Activated B cell treated with CpG ODN at 0.5 μM for 24 hours (primary cell): ENCODE measurements at regions not wholly inside any gene's neighbourhood (a gene's known extent, or its start where the extent isn't known, plus 50 kb on each side); places are given as distances from the start of the nearest gene placed in this dataset.
"Not testable (repeated sequence)": the region's sequence is repeated elsewhere in the genome, so short reads cannot be mapped to it uniquely, and the experiment has no call there.

Experiments used
- ATAC-seq: fragments of 200-7000 bp; cut with Tn5 transposase; one replicate; pipeline ENCODE4 v1.10.0; 2021; ENCODE audit warnings: low read depth, mild to moderate bottlenecking, moderate library complexity
- CTCF ChIA-PET: fragments of 350-600 bp; sonication (Branson Sonifier 250); formaldehyde crosslinking; loops from one replicate; lab custom pipeline; 2021; ENCODE audit warnings: antibody characterized with exemption; lab: Charles Lee
- POLR2A ChIA-PET: fragments of 350-600 bp; sonication (Branson Sonifier 250); formaldehyde crosslinking; loops from one replicate; lab custom pipeline; 2021; ENCODE audit warnings: antibody characterized with exemption; lab: Charles Lee
- DNase-seq: peaks from one replicate; pipeline ENCODE4 v3.0.0; 2022
- H3K27ac Mint-ChIP-seq: one replicate; pipeline ENCODE4 v1.8.0; 2020; ENCODE audit warnings: mixed read lengths
- H3K27me3 Mint-ChIP-seq: one replicate; pipeline ENCODE4 v1.8.0; 2021; ENCODE audit warnings: mixed read lengths
- H3K36me3 Mint-ChIP-seq: one replicate; pipeline ENCODE4 v1.8.0; 2021; ENCODE audit warnings: low read depth, mixed read lengths
- H3K4me1 Mint-ChIP-seq: one replicate; pipeline ENCODE4 v1.8.0; 2021; ENCODE audit warnings: mixed read lengths
- H3K4me3 Mint-ChIP-seq: one replicate; pipeline ENCODE4 v1.8.0; 2020; ENCODE audit warnings: mild to moderate bottlenecking, mixed read lengths
- H3K9me3 Mint-ChIP-seq: one replicate; pipeline ENCODE4 v1.8.0; 2020; ENCODE audit warnings: mixed read lengths
- CTCF ChIP-seq: fragments of 200-600 bp; IDR thresholded peaks from one replicate; pipeline ENCODE4 v1.8.0; 2022; ENCODE audit warnings: antibody characterized with exemption, mild to moderate bottlenecking
- intact Hi-C: fragments of 100-400 bp; cut with micrococcal nuclease; formaldehyde crosslinking; loops from one replicate; pipeline ENCODE4 v1.15.1; 2024

- Mint-ChIP-seq H3K36me3 (no peaks in the 10 kb centered on the region), H3K9me3 (peaks cover 8% of the 10 kb centered on the region), H3K4me3 (no peak overlapping the region), H3K27me3 (no peaks in the 10 kb centered on the region), H3K4me1 (no peaks in the 10 kb centered on the region), H3K27ac (no peak overlapping the region)
- ChIA-PET CTCF (no interaction called here), POLR2A (no interaction called here)
- ATAC-seq: no peak
- intact Hi-C loops: no loop called here
- DNase-seq: no peak
- no peak for TF ChIP-seq CTCF
These were observed 86.2 kb upstream of the CDH9 start for GRCh38 chr5:27124590-27124989.

- H3K9me3 Mint-ChIP-seq: peaks cover 14% of the 10 kb centered on the region
- H3K27me3 Mint-ChIP-seq, H3K4me3 Mint-ChIP-seq, intact Hi-C loops, H3K36me3 Mint-ChIP-seq, ATAC-seq, DNase-seq, CTCF ChIA-PET, H3K27ac Mint-ChIP-seq, H3K4me1 Mint-ChIP-seq, POLR2A ChIA-PET: not testable (repeated sequence)
These were observed 81.4 kb upstream of the CDH9 start for GRCh38 chr5:27119736-27120321.

GRCh38 chr5:27103486-27103885 lies 65.1 kb upstream of the CDH9 start:
- no peak overlapping the region for H3K4me3 Mint-ChIP-seq
- H3K27me3 Mint-ChIP-seq: no peaks in the 10 kb centered on the region
- H3K36me3 Mint-ChIP-seq: no peaks in the 10 kb centered on the region
- ChIA-PET POLR2A (no interaction called here), CTCF (no interaction called here)
- no peaks in the 10 kb centered on the region for H3K4me1 Mint-ChIP-seq
- ATAC-seq: no peak
- TF ChIP-seq CTCF: no peak
- peaks cover 2% of the 10 kb centered on the region for H3K9me3 Mint-ChIP-seq
- no peak overlapping the region for H3K27ac Mint-ChIP-seq
- intact Hi-C loops: no loop called here
- no peak for DNase-seq

- H3K9me3 Mint-ChIP-seq, H3K4me3 Mint-ChIP-seq, H3K27ac Mint-ChIP-seq, CTCF ChIA-PET, H3K4me1 Mint-ChIP-seq, ATAC-seq, POLR2A ChIA-PET, H3K36me3 Mint-ChIP-seq, DNase-seq, H3K27me3 Mint-ChIP-seq, intact Hi-C loops: not testable (repeated sequence)
These were observed 57.4 kb upstream of the CDH9 start for GRCh38 chr5:27095761-27096160.

- TF ChIP-seq CTCF: no peak
- H3K4me1 Mint-ChIP-seq: no peaks in the 10 kb centered on the region
- ChIA-PET CTCF (no interaction called here), POLR2A (no interaction called here)
- H3K27me3 Mint-ChIP-seq: no peaks in the 10 kb centered on the region
- H3K4me3 Mint-ChIP-seq: no peak overlapping the region
- no peak for ATAC-seq
- no peak overlapping the region for H3K27ac Mint-ChIP-seq
- peaks cover 2% of the 10 kb centered on the region for H3K9me3 Mint-ChIP-seq
- H3K36me3 Mint-ChIP-seq: no peaks in the 10 kb centered on the region
- intact Hi-C loops: no loop called here
- no peak for DNase-seq
These were observed 54.9 kb upstream of the CDH9 start for GRCh38 chr5:27093279-27093678.

- no peaks in the 10 kb centered on the region for H3K4me1 Mint-ChIP-seq
- CTCF ChIA-PET: no interaction called here
- H3K4me3 Mint-ChIP-seq: no peak overlapping the region
- H3K9me3 Mint-ChIP-seq: no peaks in the 10 kb centered on the region
- ATAC-seq (no peak), DNase-seq (no peak)
- no peak for TF ChIP-seq CTCF
- no peaks in the 10 kb centered on the region for H3K27me3 Mint-ChIP-seq
- POLR2A ChIA-PET: no interaction called here
- H3K27ac Mint-ChIP-seq: no peak overlapping the region
- no peaks in the 10 kb centered on the region for H3K36me3 Mint-ChIP-seq
- intact Hi-C loops: no loop called here
These were observed 53.5 kb upstream of the CDH9 start for GRCh38 chr5:27091858-27092257.

GRCh38 chr5:27088822-27089221 lies 50.4 kb upstream of the CDH9 start:
- intact Hi-C loops, H3K4me3 Mint-ChIP-seq, H3K9me3 Mint-ChIP-seq, CTCF ChIA-PET, H3K4me1 Mint-ChIP-seq, H3K27ac Mint-ChIP-seq, H3K36me3 Mint-ChIP-seq, POLR2A ChIA-PET, H3K27me3 Mint-ChIP-seq, ATAC-seq, DNase-seq: not testable (repeated sequence)
